ENCODE measurements at regions not wholly inside any gene's neighbourhood (a gene's known extent, or its start where the extent isn't known, plus 50 kb on each side); places are given as distances from the start of the nearest gene placed in this dataset.

- TF ChIP-seq PATZ1 (CRISPR knock-in tag; IDR thresholded peaks at IDR 0.05; ENCODE audit: borderline replicate concordance) = no peak
- no peak for TF ChIP-seq TOX (CRISPR knock-in tag; IDR thresholded peaks at IDR 0.05; ENCODE audit: borderline replicate concordance)
- no peak for TF ChIP-seq OSR1 (CRISPR knock-in tag; IDR thresholded peaks at IDR 0.05)
- no peak for TF ChIP-seq RARB (CRISPR knock-in tag; IDR thresholded peaks at IDR 0.05)
- no peak for TF ChIP-seq ISL1 (CRISPR knock-in tag; IDR thresholded peaks at IDR 0.05)
- TF ChIP-seq ARNTL (CRISPR knock-in tag; IDR thresholded peaks at IDR 0.05; ENCODE audit: borderline replicate concordance, low read depth) = no peak
- no peak for TF ChIP-seq CSDC2 (CRISPR knock-in tag; IDR thresholded peaks at IDR 0.05)
- no peak for TF ChIP-seq GLIS3 (CRISPR knock-in tag; IDR thresholded peaks at IDR 0.05)
- no peak for TF ChIP-seq CSRNP3 (CRISPR knock-in tag; IDR thresholded peaks at IDR 0.05)
Measured at GRCh38 chr11:128323381-128323780, 264.0 kb downstream of the ETS1 start (continued).

GRCh38 chr11:128318856-128319474, 268.4 kb downstream of the ETS1 start:
- no peak for ATAC-seq
- TF ChIP-seq ZNF565 (CRISPR knock-in tag; conservative IDR thresholded peaks at IDR 0.05; ENCODE audit: low read depth) = no peak
- TF ChIP-seq TCF4 (CRISPR knock-in tag; IDR thresholded peaks at IDR 0.05; ENCODE audit: borderline replicate concordance) = no peak
- no peak for TF ChIP-seq GLIS3 (CRISPR knock-in tag; IDR thresholded peaks at IDR 0.05)
- TF ChIP-seq SNAI2 (CRISPR knock-in tag; IDR thresholded peaks at IDR 0.05) = no peak
- no peak for TF ChIP-seq ISL1 (CRISPR knock-in tag; IDR thresholded peaks at IDR 0.05)
- TF ChIP-seq BACH2 (CRISPR knock-in tag; IDR thresholded peaks at IDR 0.05; ENCODE audit: borderline replicate concordance) = no peak
- TF ChIP-seq PPARA (CRISPR knock-in tag; IDR thresholded peaks at IDR 0.05; ENCODE audit: borderline replicate concordance) = no peak
- no peak for TF ChIP-seq ZC3H10 (CRISPR knock-in tag; IDR thresholded peaks at IDR 0.05)

GRCh38 chr11:128316541-128317227, 270.7 kb downstream of the ETS1 start:
- no peak for ATAC-seq
- TF ChIP-seq PPARA (CRISPR knock-in tag; IDR thresholded peaks at IDR 0.05; ENCODE audit: borderline replicate concordance) (no peak), CSRNP3 (CRISPR knock-in tag; IDR thresholded peaks at IDR 0.05) (no peak), CSDC2 (CRISPR knock-in tag; IDR thresholded peaks at IDR 0.05) (no peak), ZNF565 (CRISPR knock-in tag; conservative IDR thresholded peaks at IDR 0.05; ENCODE audit: low read depth) (no peak), POU6F1 (CRISPR knock-in tag; IDR thresholded peaks at IDR 0.05; ENCODE audit: borderline replicate concordance, low read depth) (no peak), RARB (CRISPR knock-in tag; IDR thresholded peaks at IDR 0.05) (no peak), BACH2 (CRISPR knock-in tag; IDR thresholded peaks at IDR 0.05; ENCODE audit: borderline replicate concordance) (no peak), TOX (CRISPR knock-in tag; IDR thresholded peaks at IDR 0.05; ENCODE audit: borderline replicate concordance) (no peak), ISL1 (CRISPR knock-in tag; IDR thresholded peaks at IDR 0.05) (no peak), ARNTL (CRISPR knock-in tag; IDR thresholded peaks at IDR 0.05; ENCODE audit: borderline replicate concordance, low read depth) (no peak), PATZ1 (CRISPR knock-in tag; IDR thresholded peaks at IDR 0.05; ENCODE audit: borderline replicate concordance) (no peak), GLIS3 (CRISPR knock-in tag; IDR thresholded peaks at IDR 0.05) (no peak), ZFP3 (CRISPR knock-in tag; IDR thresholded peaks at IDR 0.05) (no peak), ZNF70 (CRISPR knock-in tag; IDR thresholded peaks at IDR 0.05) (no peak), ZNF8 (CRISPR knock-in tag; IDR thresholded peaks at IDR 0.05) (no peak), ESRRG (CRISPR knock-in tag; IDR thresholded peaks at IDR 0.05) (no peak), SNAI2 (CRISPR knock-in tag; IDR thresholded peaks at IDR 0.05) (no peak), CREB5 (CRISPR knock-in tag; IDR thresholded peaks at IDR 0.05; ENCODE audit: low read depth) (no peak), TSHZ2 (CRISPR knock-in tag; IDR thresholded peaks at IDR 0.05) (no peak)
